HCT116 (cell line): ENCODE measurements at regions not wholly inside any gene's neighbourhood (a gene's known extent, or its start where the extent isn't known, plus 50 kb on each side); places are given as distances from the start of the nearest gene placed in this dataset.

Source experiments
- ATAC-seq: fragments of 200-7000 bp; cut with Tn5 transposase; 2 replicates; pipeline ENCODE4 v1.9.1; 2020; ENCODE audit warnings: mild to moderate bottlenecking, moderate library complexity
- BruUV-seq: library from RNA; stranded (reverse); fragments of 400-500 nt; replicated peaks from 2 replicates; lab custom pipeline; 2021; lab: Mats Ljungman, UMichigan
- CTCF ChIA-PET: fragments of 300-600 bp; sonication (Branson Sonifier 250); formaldehyde crosslinking; loops from one replicate; lab custom pipeline; 2021; ENCODE audit warnings: antibody characterized with exemption; lab: Charles Lee
- POLR2A ChIA-PET: fragments of 300-600, 350-600 bp; sonication (Branson Sonifier 250); formaldehyde crosslinking; loops from one replicate; lab custom pipeline; 2021; ENCODE audit warnings: antibody characterized with exemption; lab: Charles Lee
- RAD21 ChIA-PET, 2 experiments: fragments of 300-600 bp; sonication (Branson Sonifier 250); formaldehyde crosslinking; loops; one replicate each; lab custom pipeline; 2023; ENCODE audit warnings: low total read pairs in 2 of 2; ENCODE audit not compliant: uncharacterized antibody in 2 of 2, unreplicated experiment in 2 of 2, low non-redundant PET in 1 of 2; lab: Charles Lee
- DNase-seq: peaks from one replicate; pipeline ENCODE4 v3.0.0-alpha.2; 2010; ENCODE audit warnings: low read depth, low spot score
- H2AFZ ChIP-seq: fragments of 200-600 bp; shearing (Covaris generic), sonication (generic); 2 replicates; pipeline ENCODE4 v1.6.1; 2017; ENCODE audit warnings: low read depth, mixed run types, mixed read lengths, antibody characterized with exemption, low read length; ENCODE audit not compliant: poor library complexity, severe bottlenecking
- H3K27ac ChIP-seq: 2 replicates; pipeline ENCODE4 v1.5.1; 2012; ENCODE audit warnings: low read depth, low read length
- H3K27me3 ChIP-seq: fragments of 200-600 bp; sonication (generic); 2 replicates; pipeline ENCODE4 v1.6.1; 2016; ENCODE audit warnings: mixed run types, low read length, mixed read lengths; ENCODE audit not compliant: insufficient read depth
- H3K36me3 ChIP-seq, 2 experiments: fragments of 200-500 bp in 1 of 2; fragments of 200-600 bp in 1 of 2; sonication (Bioruptor generic) in 1 of 2; sonication (generic) in 1 of 2; 2 replicates each; pipeline versions ENCODE4 v1.5.1 to v1.6.1; 2014 to 2016; ENCODE audit warnings: low read length in 2 of 2, inconsistent platforms in 1 of 2, mixed read lengths in 1 of 2, mixed run types in 1 of 2; ENCODE audit not compliant: insufficient read depth in 2 of 2, control insufficient read depth in 1 of 2
- H3K4me1 ChIP-seq, 2 experiments: fragments of 200-600 bp in 1 of 2; sonication (generic) in 1 of 2; 2 replicates each; pipeline versions ENCODE4 v1.5.1 to v1.6.1; 2012 to 2017; ENCODE audit warnings: low read length in 2 of 2, inconsistent platforms in 1 of 2, mild to moderate bottlenecking in 1 of 2, mixed read lengths in 1 of 2, mixed run types in 1 of 2, moderate library complexity in 1 of 2; ENCODE audit not compliant: insufficient read depth in 2 of 2, control insufficient read depth in 1 of 2
- H3K4me2 ChIP-seq: fragments of 200-600 bp; sonication (generic); 2 replicates; pipeline ENCODE4 v1.6.1; 2017; ENCODE audit warnings: mixed run types, low read length, mixed read lengths
- H3K4me3 ChIP-seq, 2 experiments: fragments of 200-600 bp in 1 of 2; sonication (generic) in 1 of 2; replicated peaks in 1 of 2; 2 replicates each; pipeline ENCODE4 v1.5.1; 2011 to 2016; ENCODE audit warnings: low read length in 2 of 2, control low read depth in 1 of 2, low read depth in 1 of 2, mild to moderate bottlenecking in 1 of 2, mixed read lengths in 1 of 2, mixed run types in 1 of 2
- H3K79me2 ChIP-seq: fragments of 200-600 bp; sonication (generic); 2 replicates; pipeline ENCODE4 v1.6.1; 2017; ENCODE audit warnings: mild to moderate bottlenecking, mixed run types, low read length, moderate library complexity, mixed read lengths; ENCODE audit not compliant: insufficient read depth
- H3K9ac ChIP-seq: fragments of 200-600 bp; sonication (generic); 2 replicates; pipeline ENCODE4 v1.6.1; 2016; ENCODE audit warnings: low read length, mixed read lengths
- H3K9me2 ChIP-seq: fragments of 200-600 bp; sonication (generic), shearing (Covaris generic); 2 replicates; pipeline ENCODE4 v1.6.1; 2017; ENCODE audit warnings: mixed run types, mild to moderate bottlenecking, moderate library complexity; ENCODE audit not compliant: insufficient read depth
- H3K9me3 ChIP-seq, 2 experiments: fragments of 200-500 bp in 1 of 2; fragments of 200-600 bp in 1 of 2; sonication (Bioruptor generic) in 1 of 2; sonication (generic) in 1 of 2; 2 replicates each; pipeline ENCODE4 v1.6.1; 2014 to 2017; ENCODE audit warnings: low read length in 2 of 2, mixed read lengths in 2 of 2, inconsistent platforms in 1 of 2, low read depth in 1 of 2, mild to moderate bottlenecking in 1 of 2, mixed run types in 1 of 2, moderate library complexity in 1 of 2; ENCODE audit not compliant: control insufficient read depth in 1 of 2, insufficient read depth in 1 of 2
- H4K20me1 ChIP-seq: fragments of 200-600 bp; sonication (generic), shearing (Covaris generic); 2 replicates; pipeline ENCODE4 v1.6.1; 2017; ENCODE audit warnings: mixed run types, mild to moderate bottlenecking, moderate library complexity; ENCODE audit not compliant: insufficient read depth
- ATF3 ChIP-seq: IDR thresholded peaks from 2 replicates; pipeline ENCODE4 v1.6.1; 2012
- CEBPB ChIP-seq: IDR thresholded peaks from 2 replicates; pipeline ENCODE4 v1.6.1; 2012; ENCODE audit warnings: low read depth
- CTCF ChIP-seq, 3 experiments: fragments of 200-600 bp in 1 of 3; sonication (generic) in 1 of 3; IDR thresholded peaks in 2 of 3; conservative IDR thresholded peaks in 1 of 3; 2 replicates each; pipeline ENCODE4 v1.5.1; 2012 to 2017; ENCODE audit warnings: low read depth in 2 of 3, low read length in 2 of 3, antibody characterized with exemption in 1 of 3, borderline replicate concordance in 1 of 3, control low read depth in 1 of 3, mild to moderate bottlenecking in 1 of 3, mixed read lengths in 1 of 3, mixed run types in 1 of 3, moderate library complexity in 1 of 3; ENCODE audit not compliant: insufficient read depth in 1 of 3
- EGR1 ChIP-seq: IDR thresholded peaks from 2 replicates; pipeline ENCODE4 v1.6.1; 2012; ENCODE audit warnings: low read depth
- ELF1 ChIP-seq: IDR thresholded peaks from 2 replicates; pipeline ENCODE4 v1.6.1; 2012; ENCODE audit warnings: low read depth, borderline replicate concordance
- JUND ChIP-seq: IDR thresholded peaks from 2 replicates; pipeline ENCODE4 v1.6.1; 2012
- MAX ChIP-seq: IDR thresholded peaks from 2 replicates; pipeline ENCODE4 v1.6.1; 2012
- POLR2A ChIP-seq: IDR thresholded peaks from 2 replicates; pipeline ENCODE4 v1.7.0; 2011; ENCODE audit warnings: borderline replicate concordance; ENCODE audit not compliant: insufficient read depth, insufficient read length; ENCODE audit errors: extremely low read depth
- POLR2AphosphoS5 ChIP-seq: IDR thresholded peaks from 2 replicates; pipeline ENCODE4 v1.6.1; 2011; ENCODE audit warnings: mild to moderate bottlenecking, low read depth, low read length, moderate library complexity
- RAD21 ChIP-seq: IDR thresholded peaks from 2 replicates; pipeline ENCODE4 v1.6.1; 2012; ENCODE audit warnings: low read depth, mild to moderate bottlenecking
- SP1 ChIP-seq: IDR thresholded peaks from 2 replicates; pipeline ENCODE4 v1.6.1; 2012; ENCODE audit warnings: low read depth
- TCF7L2 ChIP-seq: IDR thresholded peaks from 2 replicates; pipeline ENCODE4 v1.7.0; 2011; ENCODE audit warnings: borderline replicate concordance, inconsistent platforms; ENCODE audit not compliant: insufficient read depth, insufficient read length; ENCODE audit errors: extremely low read depth
- ZBTB33 ChIP-seq: IDR thresholded peaks from 2 replicates; pipeline ENCODE4 v1.6.1; 2011; ENCODE audit warnings: mild to moderate bottlenecking, low read length, moderate library complexity; ENCODE audit not compliant: insufficient replicate concordance; ENCODE audit errors: extremely low read depth
- ZNF274 ChIP-seq: fragments of 200-500 bp; sonication (Bioruptor generic); IDR thresholded peaks from 2 replicates; pipeline ENCODE4 v1.6.1; 2014; ENCODE audit warnings: mild to moderate bottlenecking, low read depth, low read length, inconsistent platforms
- intact Hi-C: fragments of 100-400 bp; cut with micrococcal nuclease; formaldehyde crosslinking; loops from 2 replicates; pipeline ENCODE4 v1.10.0; 2022

- Histone ChIP-seq H3K27ac (no peak overlapping the region), H3K4me2 (no peak overlapping the region), H3K9me2 (no peaks in the 10 kb centered on the region), H3K27me3 (no peaks in the 10 kb centered on the region), H3K36me3 (no peaks in the 10 kb centered on the region), H3K4me1 (peaks cover 0 to 11% of the 10 kb centered on the region in 2 experiments; a peak in 2 of 4 replicates), H3K9me3 (no peaks in the 10 kb centered on the region), H2AFZ (no peak overlapping the region), H3K9ac (no peak overlapping the region), H3K4me3 (no peak overlapping the region), H3K79me2 (no peaks in the 10 kb centered on the region), H4K20me1 (no peaks in the 10 kb centered on the region)
- ChIA-PET POLR2A (no interaction called here), CTCF (interaction anchor here (0.9 kb wide), 1 partner anchor 536 kb away, joined by 3 read pairs; no protein-coding TSS in a partner anchor), RAD21 (no interaction called here)
- BruUV-seq: no TSS peak
- DNase-seq (no peak), ATAC-seq (no peak)
- TF ChIP-seq ELF1 (no peak), ZBTB33 (no peak), TCF7L2 (no peak), ZNF274 (no peak), RAD21 (no peak), EGR1 (no peak), CEBPB (no peak), CTCF (IDR thresholded peaks at IDR 0.05 in 2 of 3, conservative IDR thresholded peaks at IDR 0.05 in 1 of 3; ENCODE audit: borderline replicate concordance in 1 of 3, insufficient read depth in 1 of 3, low read depth in 2 of 3, low read length in 2 of 3) (no peak), MAX (no peak), POLR2A (no peak), JUND (no peak), ATF3 (no peak), SP1 (no peak), POLR2AphosphoS5 (no peak)
- intact Hi-C loops: loop anchor here (5.0 kb wide), 1 partner anchor 649 kb away; no protein-coding TSS in a partner anchor
Observed at GRCh38 chr18:47750889-47751423, 179.5 kb downstream of the SMAD2 start.
